ENCODE measurements at regions not wholly inside any gene's neighbourhood (a gene's known extent, or its start where the extent isn't known, plus 50 kb on each side); places are given as distances from the start of the nearest gene placed in this dataset.

GRCh38 chr9:103942651-103943050 is 151.5 kb upstream of the SMC2 start:
- Mint-ChIP-seq H3K36me3 (ENCODE audit: low read depth) (no peaks in the 10 kb centered on the region), H3K4me1 (ENCODE audit: low read depth) (no peaks in the 10 kb centered on the region), H3K4me3 (no peak overlapping the region), H3K9me3 (peaks cover 20% of the 10 kb centered on the region), H3K27me3 (ENCODE audit: insufficient read depth) (no peaks in the 10 kb centered on the region), H3K27ac (no peak overlapping the region)
- no peak for TF ChIP-seq CTCF (IDR thresholded peaks at IDR 0.05)
- no peak for DNase-seq

GRCh38 chr9:103949096-103949495 is 145.0 kb upstream of the SMC2 start:
- no peak for TF ChIP-seq CTCF (IDR thresholded peaks at IDR 0.05)
- no peaks in the 10 kb centered on the region for H3K36me3 Mint-ChIP-seq (ENCODE audit: low read depth)
- no peak overlapping the region for H3K27ac Mint-ChIP-seq
- DNase-seq: no peak
- H3K4me1 Mint-ChIP-seq (ENCODE audit: low read depth): no peaks in the 10 kb centered on the region
- H3K27me3 Mint-ChIP-seq (ENCODE audit: insufficient read depth): peaks cover 1% of the 10 kb centered on the region; the same call in 1 of the 2 replicates
- H3K4me3 Mint-ChIP-seq: no peak overlapping the region
- peaks cover 39% of the 10 kb centered on the region for H3K9me3 Mint-ChIP-seq

- Mint-ChIP-seq H3K36me3 (ENCODE audit: low read depth) (no peaks in the 10 kb centered on the region), H3K27me3 (ENCODE audit: insufficient read depth) (no peaks in the 10 kb centered on the region), H3K4me1 (ENCODE audit: low read depth) (no peaks in the 10 kb centered on the region), H3K4me3 (no peak overlapping the region), H3K27ac (no peak overlapping the region), H3K9me3 (peaks cover 16% of the 10 kb centered on the region)
- DNase-seq: no peak
- TF ChIP-seq CTCF (IDR thresholded peaks at IDR 0.05): no peak
Observed at GRCh38 chr9:103977163-103977562, 116.9 kb upstream of the SMC2 start.

GRCh38 chr9:103978396-103978795 is 115.7 kb upstream of the SMC2 start:
- H3K27ac Mint-ChIP-seq: no peak overlapping the region
- TF ChIP-seq CTCF (IDR thresholded peaks at IDR 0.05): no peak
- H3K27me3 Mint-ChIP-seq (ENCODE audit: insufficient read depth): no peaks in the 10 kb centered on the region
- no peaks in the 10 kb centered on the region for H3K4me1 Mint-ChIP-seq (ENCODE audit: low read depth)
- no peak overlapping the region for H3K4me3 Mint-ChIP-seq
- H3K9me3 Mint-ChIP-seq: peaks cover 6% of the 10 kb centered on the region
- no peak for DNase-seq
- no peaks in the 10 kb centered on the region for H3K36me3 Mint-ChIP-seq (ENCODE audit: low read depth)

GRCh38 chr9:103981912-103982311 is 112.2 kb upstream of the SMC2 start:
- no peak for DNase-seq
- Mint-ChIP-seq H3K4me1 (ENCODE audit: low read depth) (no peaks in the 10 kb centered on the region), H3K27me3 (ENCODE audit: insufficient read depth) (no peaks in the 10 kb centered on the region), H3K4me3 (no peak overlapping the region), H3K27ac (no peak overlapping the region), H3K36me3 (ENCODE audit: low read depth) (no peaks in the 10 kb centered on the region), H3K9me3 (peaks cover 29% of the 10 kb centered on the region)
- no peak for TF ChIP-seq CTCF (IDR thresholded peaks at IDR 0.05)

GRCh38 chr9:103985077-103985476 is 109.0 kb upstream of the SMC2 start:
- Mint-ChIP-seq H3K9me3 (peaks cover 28% of the 10 kb centered on the region), H3K4me1 (ENCODE audit: low read depth) (no peaks in the 10 kb centered on the region), H3K36me3 (ENCODE audit: low read depth) (no peaks in the 10 kb centered on the region)

More at GRCh38 chr9:103985077-103985476, 109.0 kb upstream of the SMC2 start:
- no peak for DNase-seq
- Mint-ChIP-seq H3K27me3 (ENCODE audit: insufficient read depth) (peaks cover 2% of the 10 kb centered on the region; the same call in 1 of the 2 replicates), H3K4me3 (no peak overlapping the region), H3K27ac (no peak overlapping the region)
- TF ChIP-seq CTCF (IDR thresholded peaks at IDR 0.05): no peak
